Daoy (cell line): ENCODE measurements at regions not wholly inside any gene's neighbourhood (a gene's known extent, or its start where the extent isn't known, plus 50 kb on each side); places are given as distances from the start of the nearest gene placed in this dataset.
"Not testable (repeated sequence)": the region's sequence is repeated elsewhere in the genome, so short reads cannot be mapped to it uniquely, and the experiment has no call there.

Experiments
- DNase-seq: peaks from one replicate; pipeline ENCODE4 v3.0.0-alpha.2; 2015; ENCODE audit warnings: low read depth

GRCh38 chr11:46223252-46223513, 54.3 kb upstream of the CREB3L1 start:
- DNase-seq = no peak

GRCh38 chr11:46222490-46223251, 54.8 kb upstream of the CREB3L1 start:
- no peak for DNase-seq

- DNase-seq = no peak
Observed at GRCh38 chr11:46220313-46220712, 57.1 kb upstream of the CREB3L1 start.

GRCh38 chr11:46216765-46217089, 60.7 kb upstream of the CREB3L1 start:
- no peak for DNase-seq

- DNase-seq = peak; percentile 19
Observed at GRCh38 chr11:46216019-46216764, 61.3 kb upstream of the CREB3L1 start.

GRCh38 chr11:46215208-46215931, 62.1 kb upstream of the CREB3L1 start:
- no peak for DNase-seq

GRCh38 chr11:46212720-46213119, 64.7 kb upstream of the CREB3L1 start:
- DNase-seq = no peak

GRCh38 chr11:46210856-46211255, 66.6 kb upstream of the CREB3L1 start:
- no peak for DNase-seq

- peak; percentile 48 for DNase-seq
Observed at GRCh38 chr11:46210133-46210636, 67.3 kb upstream of the CREB3L1 start.

GRCh38 chr11:46209624-46210023, 67.8 kb upstream of the CREB3L1 start:
- not testable (repeated sequence) for DNase-seq

- no peak for DNase-seq
Observed at GRCh38 chr11:46208803-46209202, 68.7 kb upstream of the CREB3L1 start.

- no peak for DNase-seq
Observed at GRCh38 chr11:46207270-46207669, 70.2 kb upstream of the CREB3L1 start.

- DNase-seq = not testable (repeated sequence)
Observed at GRCh38 chr11:46204415-46204814, 73.0 kb upstream of the CREB3L1 start.

- no peak for DNase-seq
Observed at GRCh38 chr11:46203746-46204145, 73.7 kb upstream of the CREB3L1 start.

GRCh38 chr11:46202696-46203391, 74.6 kb upstream of the CREB3L1 start:
- no peak for DNase-seq

GRCh38 chr11:46202149-46202548, 75.3 kb upstream of the CREB3L1 start:
- DNase-seq = peak; percentile 39

- DNase-seq = peak; percentile 56
Observed at GRCh38 chr11:46200537-46201281, 76.8 kb upstream of the CREB3L1 start.

GRCh38 chr11:46198245-46199240, 77.3 kb upstream of the PHF21A start:
- DNase-seq = no peak

GRCh38 chr11:46197421-46197820, 76.2 kb upstream of the PHF21A start:
- DNase-seq = no peak

GRCh38 chr11:46188017-46188416, 66.8 kb upstream of the PHF21A start:
- no peak for DNase-seq
